KMS-11 (cell line): ENCODE measurements at regions not wholly inside any gene's neighbourhood (a gene's known extent, or its start where the extent isn't known, plus 50 kb on each side); places are given as distances from the start of the nearest gene placed in this dataset.

Source experiments
- H2AFZ ChIP-seq: fragments of 200-600 bp; sonication (generic); 2 replicates; pipeline ENCODE4 v1.6.1; 2016; ENCODE audit warnings: antibody characterized with exemption, mixed run types, low read depth
- H3K27ac ChIP-seq: fragments of 200-600 bp; sonication (generic); 2 replicates; pipeline ENCODE4 v1.6.1; 2016; ENCODE audit warnings: mild to moderate bottlenecking, mixed run types
- H3K27me3 ChIP-seq: fragments of 200-600 bp; sonication (generic); 2 replicates; pipeline ENCODE4 v1.6.1; 2017; ENCODE audit warnings: mild to moderate bottlenecking, low read depth, mixed run types, moderate library complexity; ENCODE audit not compliant: insufficient read depth
- H3K36me3 ChIP-seq: fragments of 200-600 bp; sonication (generic); 2 replicates; pipeline ENCODE4 v1.6.1; 2017; ENCODE audit warnings: mild to moderate bottlenecking, mixed run types; ENCODE audit not compliant: insufficient read depth
- H3K4me1 ChIP-seq: fragments of 200-600 bp; sonication (generic); 2 replicates; pipeline ENCODE4 v1.6.1; 2016; ENCODE audit warnings: mild to moderate bottlenecking, low read depth, mixed run types; ENCODE audit not compliant: poor library complexity, severe bottlenecking
- H3K4me2 ChIP-seq: fragments of 200-600 bp; sonication (generic); 2 replicates; pipeline ENCODE4 v1.7.0; 2016; ENCODE audit warnings: mild to moderate bottlenecking, mixed run types
- H3K4me3 ChIP-seq: fragments of 200-600 bp; sonication (generic); IDR thresholded peaks from 2 replicates; pipeline ENCODE4 v1.6.1; 2017; ENCODE audit warnings: low read depth, low read length, mixed read lengths; ENCODE audit not compliant: insufficient read depth
- H3K79me2 ChIP-seq: fragments of 200-600 bp; sonication (generic); 2 replicates; pipeline ENCODE4 v1.6.1; 2016; ENCODE audit warnings: low read depth, mixed run types; ENCODE audit not compliant: insufficient read depth
- H3K9ac ChIP-seq: fragments of 200-600 bp; sonication (generic); 2 replicates; pipeline ENCODE4 v1.6.1; 2016; ENCODE audit warnings: mild to moderate bottlenecking, mixed run types
- H4K20me1 ChIP-seq: fragments of 200-600 bp; sonication (generic); 2 replicates; pipeline ENCODE4 v1.6.1; 2016; ENCODE audit warnings: mild to moderate bottlenecking, mixed run types; ENCODE audit not compliant: insufficient read depth
- TF ChIP-seq, protein P1 (sequence below): fragments of 200-600 bp; sonication (generic); conservative IDR thresholded peaks from 2 replicates; pipeline ENCODE4 v1.6.1; 2017; ENCODE audit warnings: low read depth, mild to moderate bottlenecking, antibody characterized with exemption, low read length, moderate library complexity, mixed read lengths

- no peaks in the 10 kb centered on the region for H3K79me2 ChIP-seq
- H3K27ac ChIP-seq: no peak overlapping the region
- no peak overlapping the region for H3K4me2 ChIP-seq
- no peaks in the 10 kb centered on the region for H3K4me1 ChIP-seq
- no peaks in the 10 kb centered on the region for H4K20me1 ChIP-seq
- H3K4me3 ChIP-seq: no peak overlapping the region
- H3K9ac ChIP-seq: no peak overlapping the region
- H3K36me3 ChIP-seq: no peaks in the 10 kb centered on the region
- H3K27me3 ChIP-seq: no peaks in the 10 kb centered on the region
- H2AFZ ChIP-seq: no peak overlapping the region
- TF ChIP-seq, protein P1, sequence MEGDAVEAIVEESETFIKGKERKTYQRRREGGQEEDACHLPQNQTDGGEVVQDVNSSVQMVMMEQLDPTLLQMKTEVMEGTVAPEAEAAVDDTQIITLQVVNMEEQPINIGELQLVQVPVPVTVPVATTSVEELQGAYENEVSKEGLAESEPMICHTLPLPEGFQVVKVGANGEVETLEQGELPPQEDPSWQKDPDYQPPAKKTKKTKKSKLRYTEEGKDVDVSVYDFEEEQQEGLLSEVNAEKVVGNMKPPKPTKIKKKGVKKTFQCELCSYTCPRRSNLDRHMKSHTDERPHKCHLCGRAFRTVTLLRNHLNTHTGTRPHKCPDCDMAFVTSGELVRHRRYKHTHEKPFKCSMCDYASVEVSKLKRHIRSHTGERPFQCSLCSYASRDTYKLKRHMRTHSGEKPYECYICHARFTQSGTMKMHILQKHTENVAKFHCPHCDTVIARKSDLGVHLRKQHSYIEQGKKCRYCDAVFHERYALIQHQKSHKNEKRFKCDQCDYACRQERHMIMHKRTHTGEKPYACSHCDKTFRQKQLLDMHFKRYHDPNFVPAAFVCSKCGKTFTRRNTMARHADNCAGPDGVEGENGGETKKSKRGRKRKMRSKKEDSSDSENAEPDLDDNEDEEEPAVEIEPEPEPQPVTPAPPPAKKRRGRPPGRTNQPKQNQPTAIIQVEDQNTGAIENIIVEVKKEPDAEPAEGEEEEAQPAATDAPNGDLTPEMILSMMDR: no peak
Measured at GRCh38 chr6:115617031-115617430, 443.7 kb downstream of the FRK start.

GRCh38 chr6:115613488-115613887 lies 447.2 kb downstream of the FRK start:
- Histone ChIP-seq H3K27me3 (no peaks in the 10 kb centered on the region), H3K36me3 (no peaks in the 10 kb centered on the region), H3K4me2 (no peak overlapping the region), H3K79me2 (no peaks in the 10 kb centered on the region), H3K9ac (no peak overlapping the region), H4K20me1 (no peaks in the 10 kb centered on the region), H2AFZ (no peak overlapping the region), H3K4me1 (no peaks in the 10 kb centered on the region), H3K4me3 (no peak overlapping the region), H3K27ac (no peak overlapping the region)
- TF ChIP-seq, protein P1: no peak

GRCh38 chr6:115612796-115613479 lies 447.8 kb downstream of the FRK start:
- Histone ChIP-seq H3K4me1 (no peaks in the 10 kb centered on the region), H3K79me2 (no peaks in the 10 kb centered on the region), H3K27ac (no peak overlapping the region), H3K36me3 (no peaks in the 10 kb centered on the region), H3K27me3 (no peaks in the 10 kb centered on the region), H3K9ac (no peak overlapping the region), H3K4me3 (no peak overlapping the region), H2AFZ (no peak overlapping the region), H4K20me1 (no peaks in the 10 kb centered on the region), H3K4me2 (no peak overlapping the region)
- TF ChIP-seq, protein P1: no peak

DNA sequence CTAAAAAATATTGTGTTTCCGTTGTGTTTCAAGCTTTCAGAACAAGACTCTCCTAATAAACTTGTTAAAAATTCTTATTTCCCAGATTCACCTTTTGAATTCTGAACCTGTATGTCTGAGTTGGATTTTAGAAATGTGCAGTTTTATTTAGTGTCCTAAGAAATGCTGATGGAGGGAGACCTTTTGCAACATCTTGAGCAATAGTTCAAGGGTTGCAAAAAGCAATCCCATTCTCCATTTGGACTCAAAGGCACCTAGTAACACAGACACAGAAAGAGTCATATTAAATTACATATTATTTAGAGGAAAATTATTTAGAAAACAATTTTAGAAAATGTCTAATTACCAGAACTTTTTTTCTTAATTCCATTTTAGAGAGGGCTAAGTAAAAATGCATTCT lies 448.5 kb downstream of the FRK start:
- no peaks in the 10 kb centered on the region for H3K4me1 ChIP-seq
- H3K27ac ChIP-seq: no peak overlapping the region
- H3K4me2 ChIP-seq: no peak overlapping the region
- no peaks in the 10 kb centered on the region for H3K79me2 ChIP-seq
- H3K4me3 ChIP-seq: no peak overlapping the region
- no peak overlapping the region for H2AFZ ChIP-seq
- H3K9ac ChIP-seq: no peak overlapping the region
- no peaks in the 10 kb centered on the region for H3K27me3 ChIP-seq
- no peaks in the 10 kb centered on the region for H3K36me3 ChIP-seq
- no peaks in the 10 kb centered on the region for H4K20me1 ChIP-seq
- TF ChIP-seq, protein P1: no peak
